GM12873 (cell line): ENCODE measurements at regions not wholly inside any gene's neighbourhood (a gene's known extent, or its start where the extent isn't known, plus 50 kb on each side); places are given as distances from the start of the nearest gene placed in this dataset.

ENCODE experiments used
- CTCF ChIP-seq: IDR thresholded peaks from 2 replicates; pipeline ENCODE4 v1.5.1; 2012; ENCODE audit warnings: low read depth, mild to moderate bottlenecking, moderate library complexity, low read length, control low read depth; ENCODE audit not compliant: insufficient read depth; ENCODE audit errors: missing control alignments

GRCh38 chr1:112057736-112058135, 68.3 kb upstream of the KCND3 start:
- no peak for TF ChIP-seq CTCF

- no peak for TF ChIP-seq CTCF
These were observed 69.5 kb upstream of the KCND3 start for GRCh38 chr1:112058815-112059450.

GRCh38 chr1:112059679-112060078, 70.2 kb upstream of the KCND3 start:
- TF ChIP-seq CTCF, result no peak

- TF ChIP-seq CTCF, result no peak
These were observed 70.8 kb upstream of the KCND3 start for GRCh38 chr1:112060261-112060660.

- no peak for TF ChIP-seq CTCF
These were observed 71.6 kb upstream of the KCND3 start for GRCh38 chr1:112061056-112061455.

- TF ChIP-seq CTCF, result no peak
These were observed 72.4 kb upstream of the KCND3 start for GRCh38 chr1:112061901-112062320.

GRCh38 chr1:112063781-112064728, 74.6 kb upstream of the KCND3 start:
- TF ChIP-seq CTCF, result no peak
